ENCODE measurements at regions not wholly inside any gene's neighbourhood (a gene's known extent, or its start where the extent isn't known, plus 50 kb on each side); places are given as distances from the start of the nearest gene placed in this dataset.

DNA sequence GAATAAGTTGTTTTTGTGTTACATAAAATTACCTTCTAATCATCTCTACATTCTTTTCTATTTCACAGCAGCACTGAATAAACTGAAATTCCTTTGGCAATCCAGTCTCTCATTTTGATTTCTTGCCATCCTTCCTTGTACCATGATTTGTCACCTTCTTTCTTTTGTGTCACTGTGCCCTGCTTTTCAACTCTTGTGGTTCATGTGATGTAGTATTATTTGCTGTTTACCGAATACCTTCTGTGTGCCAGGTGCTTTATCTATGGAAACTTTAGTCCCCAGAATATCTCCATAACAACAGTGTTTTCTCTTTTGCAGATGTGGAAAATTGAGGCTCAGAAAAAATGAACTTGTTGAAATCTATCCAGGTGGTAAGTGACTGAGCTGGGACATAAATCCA is 220.3 kb downstream of the STK31 start (continued):
- TF ChIP-seq NRF1 (IDR thresholded peaks at IDR 0.05; ENCODE audit: low read depth, low read length), result no peak
- no peak for TF ChIP-seq SIN3A (IDR thresholded peaks at IDR 0.05; ENCODE audit: borderline replicate concordance, low read depth, low read length)
- TF ChIP-seq TEAD4 (IDR thresholded peaks at IDR 0.05; ENCODE audit: borderline replicate concordance, insufficient read depth), result no peak
- TF ChIP-seq CHD2 (IDR thresholded peaks at IDR 0.05; ENCODE audit: low read length, partially characterized antibody), result no peak
- no peak for TF ChIP-seq ZBTB33 (IDR thresholded peaks at IDR 0.05; ENCODE audit: borderline replicate concordance, low read depth)

DNA sequence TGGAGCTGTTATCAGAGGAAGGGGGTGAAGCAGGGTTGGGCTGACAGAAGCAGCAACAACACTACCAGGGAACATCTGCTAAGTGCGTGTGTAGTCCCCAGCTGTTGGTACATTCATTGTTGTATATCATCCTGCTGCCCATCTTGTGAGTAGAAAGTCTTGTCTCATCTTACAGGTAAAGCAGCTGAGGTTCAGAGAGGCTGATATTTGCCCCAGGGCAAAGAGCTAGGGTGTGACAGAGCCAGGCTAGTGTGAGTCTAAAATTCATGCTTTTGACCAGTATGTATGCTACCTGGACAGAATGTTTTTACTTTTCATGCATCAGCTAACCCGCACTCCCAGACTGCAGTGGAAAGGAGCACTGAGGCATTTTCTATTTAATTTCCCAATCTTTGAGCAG is 221.6 kb downstream of the STK31 start:
- Histone ChIP-seq H3K27me3 (ENCODE audit: insufficient read depth) (no peaks in the 10 kb centered on the region), H3K36me3 (replicated peaks in 1 of 2; ENCODE audit: control insufficient read depth in 1 of 2, insufficient read depth in 2 of 2, low read length in 1 of 2) (no peaks in the 10 kb centered on the region), H3K79me2 (ENCODE audit: insufficient read depth) (no peaks in the 10 kb centered on the region), H3K9ac (no peak overlapping the region), H4K20me1 (ENCODE audit: insufficient read depth) (no peaks in the 10 kb centered on the region), H3K4me2 (no peak overlapping the region), H2AFZ (ENCODE audit: low read depth) (no peak overlapping the region), H3K9me2 (no peaks in the 10 kb centered on the region), H3K4me3 (ENCODE audit: low read depth in 2 of 2, low read length in 1 of 2) (no peak overlapping the region), H3K27ac (ENCODE audit: low read depth in 2 of 2, low read length in 1 of 2) (peak overlapping the region in 1 of 2 experiments; percentile 78; a peak in 2 of 4 replicates), H3K4me1 (ENCODE audit: control insufficient read depth in 1 of 2, insufficient read depth in 2 of 2, low read depth in 1 of 2, low read length in 1 of 2) (peaks cover 0 to 48% of the 10 kb centered on the region in 2 experiments; a peak in 2 of 4 replicates), H3F3A (replicated peaks; ENCODE audit: insufficient read depth) (no peaks in the 10 kb centered on the region), H3K9me3 (no peaks in the 10 kb centered on the region)
- POLR2A ChIA-PET, result no interaction called here
- CTCF ChIA-PET, result interaction anchor here (1.4 to 2.0 kb wide), 3 partner anchors 69 to 359 kb away, joined by 3 to 5 read pairs (median 5); no protein-coding TSS in a partner anchor
- no peak for DNase-seq
- TF ChIP-seq ELF1 (IDR thresholded peaks at IDR 0.05) (no peak), USF1 (IDR thresholded peaks at IDR 0.05; ENCODE audit: borderline replicate concordance, low read depth) (no peak), SMC3 (IDR thresholded peaks at IDR 0.05; ENCODE audit: low read depth, low read length) (no peak), TEAD4 (IDR thresholded peaks at IDR 0.05; ENCODE audit: borderline replicate concordance, insufficient read depth) (no peak), PBX3 (IDR thresholded peaks at IDR 0.05) (no peak)
- TF ChIP-seq, protein P1, sequence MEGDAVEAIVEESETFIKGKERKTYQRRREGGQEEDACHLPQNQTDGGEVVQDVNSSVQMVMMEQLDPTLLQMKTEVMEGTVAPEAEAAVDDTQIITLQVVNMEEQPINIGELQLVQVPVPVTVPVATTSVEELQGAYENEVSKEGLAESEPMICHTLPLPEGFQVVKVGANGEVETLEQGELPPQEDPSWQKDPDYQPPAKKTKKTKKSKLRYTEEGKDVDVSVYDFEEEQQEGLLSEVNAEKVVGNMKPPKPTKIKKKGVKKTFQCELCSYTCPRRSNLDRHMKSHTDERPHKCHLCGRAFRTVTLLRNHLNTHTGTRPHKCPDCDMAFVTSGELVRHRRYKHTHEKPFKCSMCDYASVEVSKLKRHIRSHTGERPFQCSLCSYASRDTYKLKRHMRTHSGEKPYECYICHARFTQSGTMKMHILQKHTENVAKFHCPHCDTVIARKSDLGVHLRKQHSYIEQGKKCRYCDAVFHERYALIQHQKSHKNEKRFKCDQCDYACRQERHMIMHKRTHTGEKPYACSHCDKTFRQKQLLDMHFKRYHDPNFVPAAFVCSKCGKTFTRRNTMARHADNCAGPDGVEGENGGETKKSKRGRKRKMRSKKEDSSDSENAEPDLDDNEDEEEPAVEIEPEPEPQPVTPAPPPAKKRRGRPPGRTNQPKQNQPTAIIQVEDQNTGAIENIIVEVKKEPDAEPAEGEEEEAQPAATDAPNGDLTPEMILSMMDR (IDR thresholded peaks at IDR 0.05), result no peak
- TF ChIP-seq, protein P2, sequence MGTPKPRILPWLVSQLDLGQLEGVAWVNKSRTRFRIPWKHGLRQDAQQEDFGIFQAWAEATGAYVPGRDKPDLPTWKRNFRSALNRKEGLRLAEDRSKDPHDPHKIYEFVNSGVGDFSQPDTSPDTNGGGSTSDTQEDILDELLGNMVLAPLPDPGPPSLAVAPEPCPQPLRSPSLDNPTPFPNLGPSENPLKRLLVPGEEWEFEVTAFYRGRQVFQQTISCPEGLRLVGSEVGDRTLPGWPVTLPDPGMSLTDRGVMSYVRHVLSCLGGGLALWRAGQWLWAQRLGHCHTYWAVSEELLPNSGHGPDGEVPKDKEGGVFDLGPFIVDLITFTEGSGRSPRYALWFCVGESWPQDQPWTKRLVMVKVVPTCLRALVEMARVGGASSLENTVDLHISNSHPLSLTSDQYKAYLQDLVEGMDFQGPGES (IDR thresholded peaks at IDR 0.05; ENCODE audit: low read depth, low read length), result no peak
- TF ChIP-seq, protein P3, sequence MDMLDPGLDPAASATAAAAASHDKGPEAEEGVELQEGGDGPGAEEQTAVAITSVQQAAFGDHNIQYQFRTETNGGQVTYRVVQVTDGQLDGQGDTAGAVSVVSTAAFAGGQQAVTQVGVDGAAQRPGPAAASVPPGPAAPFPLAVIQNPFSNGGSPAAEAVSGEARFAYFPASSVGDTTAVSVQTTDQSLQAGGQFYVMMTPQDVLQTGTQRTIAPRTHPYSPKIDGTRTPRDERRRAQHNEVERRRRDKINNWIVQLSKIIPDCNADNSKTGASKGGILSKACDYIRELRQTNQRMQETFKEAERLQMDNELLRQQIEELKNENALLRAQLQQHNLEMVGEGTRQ (IDR thresholded peaks at IDR 0.05; ENCODE audit: borderline replicate concordance, low read depth, low read length), result no peak
- WGBS (ENCODE audit: low lambda C conversion rate), result 87% methylated on average over 2 of the region's 2 CpGs

Measured in SK-N-SH (cell line).